ENCODE measurements at regions not wholly inside any gene's neighbourhood (a gene's known extent, or its start where the extent isn't known, plus 50 kb on each side); places are given as distances from the start of the nearest gene placed in this dataset.

DNA sequence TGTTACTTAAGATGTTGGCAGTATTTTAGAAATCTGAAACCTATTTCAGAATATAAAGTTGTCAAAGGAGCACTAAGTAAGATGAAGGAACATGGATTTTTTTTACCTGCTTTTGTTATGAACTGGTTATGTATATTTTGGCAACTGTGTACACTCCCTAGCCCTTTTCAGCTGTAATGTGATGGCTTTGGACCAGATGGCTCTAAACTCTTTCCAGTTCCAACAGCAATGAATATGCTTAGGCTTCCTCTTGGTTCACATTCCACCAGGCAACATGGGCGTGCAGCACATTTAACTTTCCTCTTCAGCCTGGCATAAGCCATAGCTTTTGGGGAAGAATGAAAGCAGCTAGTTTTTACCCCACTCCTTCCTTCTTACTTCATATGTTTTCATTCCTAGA, 95.6 kb upstream of the ADAMTS5 start:
- TF ChIP-seq, protein P1, sequence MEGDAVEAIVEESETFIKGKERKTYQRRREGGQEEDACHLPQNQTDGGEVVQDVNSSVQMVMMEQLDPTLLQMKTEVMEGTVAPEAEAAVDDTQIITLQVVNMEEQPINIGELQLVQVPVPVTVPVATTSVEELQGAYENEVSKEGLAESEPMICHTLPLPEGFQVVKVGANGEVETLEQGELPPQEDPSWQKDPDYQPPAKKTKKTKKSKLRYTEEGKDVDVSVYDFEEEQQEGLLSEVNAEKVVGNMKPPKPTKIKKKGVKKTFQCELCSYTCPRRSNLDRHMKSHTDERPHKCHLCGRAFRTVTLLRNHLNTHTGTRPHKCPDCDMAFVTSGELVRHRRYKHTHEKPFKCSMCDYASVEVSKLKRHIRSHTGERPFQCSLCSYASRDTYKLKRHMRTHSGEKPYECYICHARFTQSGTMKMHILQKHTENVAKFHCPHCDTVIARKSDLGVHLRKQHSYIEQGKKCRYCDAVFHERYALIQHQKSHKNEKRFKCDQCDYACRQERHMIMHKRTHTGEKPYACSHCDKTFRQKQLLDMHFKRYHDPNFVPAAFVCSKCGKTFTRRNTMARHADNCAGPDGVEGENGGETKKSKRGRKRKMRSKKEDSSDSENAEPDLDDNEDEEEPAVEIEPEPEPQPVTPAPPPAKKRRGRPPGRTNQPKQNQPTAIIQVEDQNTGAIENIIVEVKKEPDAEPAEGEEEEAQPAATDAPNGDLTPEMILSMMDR (IDR thresholded peaks at IDR 0.05), result no peak
- no peak for TF ChIP-seq POLR2A (IDR thresholded peaks at IDR 0.05)

All from uterus (tissue), 2 donors.